NCI-H69 (cell line): ENCODE measurements at regions not wholly inside any gene's neighbourhood (a gene's known extent, or its start where the extent isn't known, plus 50 kb on each side); places are given as distances from the start of the nearest gene placed in this dataset.
"Not testable (repeated sequence)": the region's sequence is repeated elsewhere in the genome, so short reads cannot be mapped to it uniquely, and the experiment has no call there.

ENCODE experiments used
- DNase-seq: peaks from one replicate; lab custom pipeline; 2025; lab: John Stamatoyannopoulos, UW

DNA sequence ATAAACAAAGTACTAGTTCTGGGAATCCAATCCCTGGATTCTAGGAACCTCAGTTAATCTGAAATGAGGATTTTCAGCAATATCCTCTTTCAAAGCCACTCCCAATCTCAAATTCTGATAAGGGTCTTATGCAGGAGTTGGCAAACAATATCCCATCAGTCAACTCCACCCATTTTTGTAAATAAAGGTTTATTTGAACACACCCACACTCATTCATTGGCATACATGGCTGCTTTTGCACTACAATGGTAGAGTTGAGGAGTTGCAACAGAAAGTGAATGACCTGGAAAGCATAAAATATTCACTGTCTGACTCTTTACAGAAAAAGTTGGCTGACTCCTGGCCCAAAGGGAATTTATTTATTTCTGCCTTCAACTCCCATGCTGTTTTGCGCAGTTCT is 157.7 kb upstream of the CDH11 start:
- DNase-seq, result no peak

DNA sequence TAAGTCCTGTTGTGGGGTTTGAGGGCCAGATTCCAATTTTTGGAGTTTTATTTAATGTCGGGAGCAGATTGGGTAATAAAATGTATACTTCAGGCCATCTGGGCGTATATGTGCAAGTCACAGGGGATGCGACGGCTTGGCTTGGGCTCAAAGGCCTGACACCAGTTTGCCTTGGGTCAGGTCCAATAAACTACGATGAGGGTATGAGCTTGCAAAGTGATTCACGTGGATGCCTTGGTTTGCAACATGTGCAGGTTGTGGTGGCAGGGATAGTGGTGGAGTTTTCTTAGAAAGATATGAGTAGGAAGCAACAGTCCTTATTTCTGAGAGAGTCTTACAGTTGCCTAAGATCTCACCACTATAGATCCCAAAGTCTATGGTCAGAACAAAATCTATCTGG is 157.0 kb upstream of the CDH11 start:
- DNase-seq, result no peak

DNA sequence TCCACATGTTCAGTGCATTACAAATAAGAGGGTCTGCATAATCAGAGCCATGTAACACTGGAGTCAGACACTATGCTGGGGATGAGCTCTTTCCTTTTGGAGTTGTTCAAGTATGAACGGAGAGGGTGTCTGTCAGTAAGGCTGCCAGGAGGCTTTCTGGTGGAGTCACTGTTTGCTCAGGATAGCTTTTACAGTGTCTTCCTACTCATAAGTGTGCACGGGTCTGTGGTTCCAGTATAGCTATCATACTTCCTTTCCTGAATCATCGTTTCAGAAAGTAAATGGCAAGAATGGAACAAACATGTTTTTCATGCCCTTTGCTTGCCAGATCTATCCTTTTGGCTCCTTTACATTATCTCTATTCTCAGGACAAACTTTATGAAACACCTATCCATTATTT is 152.7 kb upstream of the CDH11 start:
- no peak for DNase-seq

DNA sequence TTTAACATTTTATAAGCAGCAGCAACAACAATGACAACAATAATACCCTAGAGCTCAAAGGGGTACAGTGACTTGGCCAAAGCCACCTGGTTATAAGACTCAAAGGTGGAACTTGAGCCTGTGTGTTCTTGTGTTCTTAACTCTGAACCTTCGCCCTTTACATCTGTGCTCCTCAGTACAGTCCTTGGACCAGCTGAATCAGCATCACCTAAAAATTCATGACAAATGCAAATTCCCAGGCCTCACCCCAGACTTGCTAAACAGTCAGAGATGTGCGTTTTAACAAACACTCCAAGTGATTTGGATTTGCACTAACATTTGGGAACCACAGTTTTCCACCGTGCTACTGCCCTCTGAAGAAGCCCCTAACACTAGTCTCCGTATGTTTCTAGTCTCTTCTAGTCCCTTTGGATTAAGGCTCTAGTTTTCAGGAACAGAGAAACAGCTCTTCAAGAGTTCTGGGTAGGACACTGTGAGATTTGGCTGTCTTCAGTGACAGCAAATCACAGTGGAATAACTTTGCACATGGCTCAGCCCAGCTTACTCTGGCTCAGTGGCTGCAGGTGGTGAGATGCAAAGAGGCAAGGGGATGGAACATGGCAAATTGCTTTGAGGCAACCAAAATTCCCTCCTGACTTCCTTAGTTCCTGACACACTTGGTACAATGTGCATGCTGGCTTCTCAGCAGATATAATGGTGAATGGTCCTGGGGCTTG is 151.0 kb upstream of the CDH11 start:
- DNase-seq, result no peak

DNA sequence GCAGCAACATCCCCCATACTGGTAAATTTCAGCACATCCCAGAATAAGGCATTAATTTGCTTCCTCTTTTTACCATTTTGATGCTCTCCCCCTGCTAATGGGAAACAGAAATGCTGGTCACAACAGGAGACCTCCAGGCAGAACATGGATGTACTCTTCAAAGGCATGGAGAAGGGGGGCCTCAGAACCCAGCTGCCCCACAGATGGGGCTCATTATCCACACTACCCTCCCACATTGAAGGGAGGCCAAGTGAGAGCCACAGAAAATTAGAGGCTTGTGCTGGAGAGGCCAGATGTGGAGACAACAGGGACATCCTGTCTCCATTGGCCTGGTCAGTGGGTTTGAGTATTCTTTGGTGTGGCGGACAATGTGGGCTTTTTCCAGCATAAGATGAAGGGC is 150.1 kb upstream of the CDH11 start:
- no peak for DNase-seq

DNA sequence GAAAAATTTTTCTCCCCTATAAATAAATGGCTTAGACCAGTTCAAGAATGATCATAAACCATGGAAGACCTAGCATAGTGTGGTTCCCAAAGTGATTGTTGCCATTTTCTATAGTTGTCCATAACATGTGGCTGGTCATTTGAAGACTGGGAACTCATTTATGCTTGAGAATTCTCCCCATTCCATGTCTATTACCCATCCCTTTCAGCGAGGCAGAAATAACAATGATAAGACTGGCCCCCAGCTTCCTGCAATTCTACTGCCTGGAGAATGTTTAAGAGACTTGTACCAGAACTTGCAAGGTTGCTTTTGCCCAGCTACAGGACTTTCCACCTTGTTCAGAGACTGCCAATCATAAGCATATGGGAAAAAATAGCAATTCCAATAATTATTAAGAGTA is 146.5 kb upstream of the CDH11 start:
- DNase-seq, result no peak

DNA sequence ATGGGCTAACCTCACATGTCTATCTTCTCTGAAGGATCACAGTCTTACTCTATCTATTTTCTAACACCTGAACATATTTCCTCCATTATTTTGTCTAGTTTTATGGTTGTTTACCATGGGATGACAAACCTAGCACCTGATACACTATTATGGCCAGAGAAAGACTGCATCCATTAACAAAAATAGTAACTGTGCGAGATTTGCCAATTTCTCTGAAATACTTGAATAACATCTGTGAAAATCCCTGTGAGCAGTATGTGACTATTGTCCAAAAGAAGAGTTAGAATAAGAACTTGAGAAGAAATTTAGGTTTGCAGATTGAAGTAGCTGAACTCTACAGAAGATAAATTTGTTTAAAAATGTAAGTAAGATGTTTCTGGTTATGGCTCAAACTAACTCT is 142.0 kb upstream of the CDH11 start:
- no peak for DNase-seq

DNA sequence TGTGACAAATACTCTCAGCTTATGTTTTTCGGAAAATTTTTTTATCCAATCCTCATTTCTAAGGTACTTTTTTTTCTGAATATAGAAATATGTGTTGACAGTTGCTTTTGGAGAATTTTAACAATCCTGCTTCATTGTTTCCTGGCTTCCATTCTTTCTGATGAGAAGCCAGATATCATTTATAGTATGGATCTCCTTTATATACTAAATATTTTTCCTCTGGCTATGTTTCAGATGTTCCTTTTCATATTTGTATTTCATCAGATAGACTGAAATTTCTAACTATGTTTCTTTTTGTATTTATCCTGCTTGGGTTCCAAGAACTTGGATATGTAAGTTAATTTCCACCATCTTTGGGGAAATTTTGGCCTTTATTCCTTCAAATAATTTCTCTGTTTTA is 138.9 kb upstream of the CDH11 start:
- DNase-seq, result no peak

DNA sequence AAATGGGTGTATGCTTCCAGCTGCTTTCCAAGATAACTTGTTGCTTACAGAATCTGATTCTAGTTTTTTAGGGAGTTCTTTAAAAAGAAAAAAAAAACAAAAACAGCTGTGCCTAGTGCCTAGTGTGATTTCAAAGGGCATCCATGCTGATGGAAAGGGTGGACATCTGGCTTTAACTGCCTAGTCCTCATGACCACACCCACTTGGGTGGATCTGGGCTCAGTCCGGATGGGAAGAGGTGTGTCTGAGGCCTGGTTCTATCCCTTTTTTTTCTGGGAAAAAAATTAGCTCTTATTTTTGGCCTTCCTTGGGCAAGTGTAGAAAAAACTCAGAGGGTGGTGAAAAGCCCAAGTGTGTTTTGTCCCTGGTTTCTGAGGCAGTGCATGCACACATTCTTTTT is 132.3 kb upstream of the CDH11 start:
- no peak for DNase-seq

DNA sequence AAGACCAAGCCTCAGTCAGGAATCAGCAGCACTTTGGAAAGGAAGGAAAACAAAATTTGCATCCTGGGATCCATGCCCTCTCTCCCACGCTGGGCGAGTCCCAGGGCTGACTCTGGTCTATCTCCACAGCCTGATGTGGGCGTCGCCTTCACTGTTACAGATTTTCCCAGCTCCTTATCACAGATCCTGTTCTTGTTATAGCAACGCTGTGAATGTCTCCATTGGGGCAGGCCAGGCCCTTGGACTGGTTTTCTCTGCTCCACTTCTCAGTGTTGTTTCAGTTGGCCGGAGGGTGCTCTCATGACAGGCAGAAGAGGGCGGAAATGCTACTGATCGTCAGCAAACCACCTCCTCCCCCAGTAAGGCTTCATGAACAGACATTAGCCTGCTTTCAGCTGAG is 127.9 kb upstream of the CDH11 start:
- DNase-seq, result no peak

DNA sequence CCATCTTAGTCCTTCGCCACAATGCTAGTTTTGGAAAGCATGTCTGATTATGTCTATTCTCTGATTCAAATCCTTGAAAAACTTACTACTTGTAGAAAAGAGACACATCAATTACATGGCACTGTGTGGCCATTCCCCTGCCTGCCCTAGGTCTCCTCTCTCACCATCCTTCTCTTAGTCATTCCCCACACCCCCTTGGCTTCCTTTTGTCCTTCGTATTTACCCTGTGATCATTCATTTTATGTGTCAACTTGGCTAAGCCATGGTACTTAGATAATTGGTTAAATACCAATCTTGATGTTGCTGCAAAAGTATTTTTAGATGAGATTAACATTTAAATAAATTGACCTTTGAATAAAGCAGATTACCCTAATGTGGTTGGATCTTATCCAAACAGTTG is 122.9 kb upstream of the CDH11 start:
- DNase-seq, result no peak

DNA sequence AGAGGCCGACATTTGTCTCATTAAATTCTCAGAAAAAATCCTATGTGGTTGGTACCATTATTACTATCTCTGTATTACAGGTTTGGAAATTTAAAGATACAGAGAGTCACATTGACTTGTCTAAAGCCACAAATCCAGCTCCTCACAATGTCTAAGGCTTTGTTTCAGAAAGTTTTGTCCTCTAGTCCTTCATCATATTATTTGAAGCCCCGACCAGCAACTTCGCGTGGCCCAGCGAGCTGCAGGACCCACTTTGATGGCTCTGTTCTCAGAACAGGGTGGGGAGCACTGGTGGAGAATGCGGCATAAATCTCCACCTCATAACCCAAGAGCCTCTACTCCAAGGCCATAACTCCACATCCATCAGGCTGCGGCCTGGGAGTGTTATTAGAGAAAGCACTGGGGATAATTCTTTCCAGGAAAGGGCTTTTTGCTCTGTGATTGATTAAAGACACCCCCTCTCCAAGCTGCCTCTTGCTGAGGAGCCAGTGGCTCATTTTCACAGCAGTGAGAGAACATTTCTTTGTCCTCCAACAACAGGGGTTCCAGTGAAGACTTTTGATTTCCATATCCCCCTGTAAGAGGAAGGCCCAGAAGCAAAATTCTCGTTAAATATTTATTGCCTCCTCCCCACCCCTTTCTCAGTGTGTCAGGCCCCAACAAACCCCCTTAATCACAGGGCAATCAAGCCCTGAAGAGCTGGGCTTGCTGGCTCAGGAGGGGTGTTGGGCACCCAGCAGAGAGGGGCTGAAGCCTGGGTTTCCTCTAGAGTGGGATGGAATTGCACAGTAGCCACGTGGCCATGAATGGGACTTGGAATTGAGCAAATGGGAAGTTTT is 113.7 kb upstream of the CDH11 start:
- no peak for DNase-seq

DNA sequence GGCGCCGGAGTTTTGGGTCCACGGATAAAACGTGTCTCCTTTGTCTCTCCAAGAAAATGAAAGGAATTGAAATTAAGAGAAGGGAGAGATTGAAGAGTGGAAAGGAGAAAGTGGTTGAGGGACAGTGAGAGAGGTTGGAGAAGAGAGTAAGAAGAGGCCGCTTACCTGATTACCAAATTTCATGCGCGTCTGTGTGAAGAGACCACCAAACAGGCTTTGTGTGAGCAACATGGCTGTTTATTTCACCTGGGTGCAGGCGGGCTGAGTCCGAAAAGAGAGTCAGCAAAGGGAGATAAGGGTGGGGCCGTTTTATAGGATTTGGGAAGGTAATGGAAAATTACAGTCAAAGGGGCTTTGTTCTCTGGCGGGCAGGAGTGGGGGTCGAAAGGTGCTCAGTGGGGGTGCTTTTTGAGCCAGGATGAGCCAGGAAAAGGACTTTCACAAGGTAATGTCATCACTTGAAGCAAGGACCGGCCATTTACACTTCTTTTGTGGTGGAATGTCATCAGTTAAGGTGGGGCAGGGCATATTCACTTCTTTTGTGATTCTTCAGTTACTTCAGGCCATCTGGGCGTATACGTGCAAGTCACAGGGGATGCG is 113.0 kb upstream of the CDH11 start:
- not testable (repeated sequence) for DNase-seq

DNA sequence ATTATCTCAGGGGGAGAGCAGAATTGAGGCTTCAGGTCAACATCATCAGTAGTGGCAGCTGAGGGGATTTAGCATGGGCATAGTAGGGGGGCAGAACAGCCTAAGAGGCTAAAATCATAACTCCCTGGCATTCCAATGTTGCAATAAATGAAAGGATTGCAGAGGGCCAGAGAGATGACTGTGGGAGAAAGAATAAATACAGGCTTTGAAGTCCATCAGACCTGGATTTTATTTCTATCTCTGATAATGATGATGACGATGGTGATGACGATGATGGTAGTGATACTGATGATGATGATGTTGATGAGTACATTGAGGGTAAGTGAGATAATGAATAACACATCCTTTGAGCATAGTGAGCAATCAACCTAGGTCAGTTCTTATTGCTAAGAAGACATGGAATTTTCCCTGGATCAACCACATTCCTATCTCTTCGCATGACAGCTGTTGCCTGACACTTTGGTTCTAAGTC is 107.4 kb upstream of the CDH11 start:
- DNase-seq, result no peak

DNA sequence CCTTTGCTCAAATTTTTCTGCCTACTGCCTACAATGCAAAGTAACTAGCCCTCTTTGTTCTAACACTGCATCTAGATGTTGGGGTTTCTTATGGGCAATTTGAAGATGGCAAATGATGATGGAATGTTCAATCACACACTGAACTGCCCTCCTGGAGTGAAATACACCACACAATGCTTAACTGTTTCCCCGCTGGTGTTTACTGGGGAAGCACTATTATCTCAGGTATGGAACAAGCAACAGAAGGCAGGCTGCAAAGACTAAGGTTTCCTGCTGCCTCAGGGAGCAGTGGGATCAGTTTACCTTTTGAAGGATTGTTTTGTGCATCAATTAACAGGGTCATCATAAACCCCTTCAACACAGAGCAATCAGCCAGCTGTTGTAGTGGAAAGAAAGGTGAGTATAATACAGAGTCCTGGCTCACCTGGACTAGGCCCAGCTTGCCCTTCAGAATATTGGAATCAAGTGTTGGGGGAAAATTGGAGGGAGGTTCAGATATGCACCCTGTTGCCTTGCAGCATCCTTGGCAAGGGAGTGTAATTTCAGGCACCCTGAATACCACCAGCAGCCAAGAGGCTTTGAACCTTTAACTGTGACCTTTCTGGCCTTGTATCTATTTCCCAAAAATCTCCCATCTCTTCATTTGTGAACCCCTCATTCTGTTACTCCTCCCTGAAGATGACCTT is 105.4 kb upstream of the CDH11 start:
- DNase-seq, result no peak

DNA sequence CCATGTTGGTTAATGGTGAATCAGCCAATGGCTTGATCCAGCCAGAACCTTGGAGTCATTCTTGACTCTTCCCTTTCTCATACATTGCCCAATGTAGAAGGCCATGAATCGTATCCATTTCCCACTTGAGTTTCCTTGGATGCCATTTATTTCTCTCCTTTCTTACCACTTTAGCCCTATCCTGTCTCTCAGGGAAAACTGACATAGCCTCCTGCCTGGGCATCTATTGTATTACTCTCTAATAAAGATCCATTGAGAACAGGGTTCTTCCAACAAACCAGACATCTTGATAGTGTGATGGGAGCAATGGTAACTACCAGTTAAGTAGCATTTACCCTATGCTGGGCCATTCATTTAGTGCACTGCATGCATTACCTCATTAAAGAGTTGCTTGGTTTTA is 104.2 kb upstream of the CDH11 start:
- DNase-seq, result no peak

DNA sequence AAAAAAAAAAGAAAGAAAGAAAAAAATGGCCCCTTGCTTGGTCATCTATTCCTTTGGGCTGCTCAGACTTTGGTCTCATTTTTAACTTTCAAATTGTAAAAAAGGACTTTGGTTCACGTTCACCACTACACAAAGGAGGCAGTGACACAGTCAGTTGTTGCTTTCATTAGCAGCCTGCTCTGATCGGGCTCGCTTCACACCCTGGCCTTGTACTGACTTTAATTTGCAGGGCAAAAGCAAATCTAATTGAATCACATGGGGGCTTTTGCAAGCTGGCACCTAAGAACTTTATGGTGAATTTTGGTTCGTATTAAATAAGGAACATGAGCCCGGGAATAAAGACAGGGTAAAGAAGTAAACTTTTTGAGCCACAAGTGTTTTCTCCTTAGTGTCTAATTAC is 103.6 kb upstream of the CDH11 start:
- no peak for DNase-seq

DNA sequence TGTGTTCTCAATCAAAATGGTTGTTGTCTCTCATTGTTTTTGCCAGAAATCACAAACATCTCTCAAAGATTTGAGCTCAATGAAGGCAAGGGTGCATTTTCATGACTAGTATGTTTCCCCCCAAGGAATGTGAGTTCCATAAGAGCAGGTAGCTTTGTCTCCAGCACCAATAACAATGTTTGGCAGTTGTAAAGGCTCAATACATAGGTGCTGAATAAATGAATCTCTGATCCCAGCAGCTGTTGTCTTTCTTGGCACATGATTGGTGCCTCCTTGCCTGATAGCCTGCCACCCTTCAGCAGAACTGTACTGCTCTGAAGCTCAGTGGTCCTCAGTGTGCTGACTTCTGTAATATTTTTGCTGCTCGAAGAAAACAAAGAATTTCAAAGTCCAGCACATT is 103.1 kb upstream of the CDH11 start:
- no peak for DNase-seq

DNA sequence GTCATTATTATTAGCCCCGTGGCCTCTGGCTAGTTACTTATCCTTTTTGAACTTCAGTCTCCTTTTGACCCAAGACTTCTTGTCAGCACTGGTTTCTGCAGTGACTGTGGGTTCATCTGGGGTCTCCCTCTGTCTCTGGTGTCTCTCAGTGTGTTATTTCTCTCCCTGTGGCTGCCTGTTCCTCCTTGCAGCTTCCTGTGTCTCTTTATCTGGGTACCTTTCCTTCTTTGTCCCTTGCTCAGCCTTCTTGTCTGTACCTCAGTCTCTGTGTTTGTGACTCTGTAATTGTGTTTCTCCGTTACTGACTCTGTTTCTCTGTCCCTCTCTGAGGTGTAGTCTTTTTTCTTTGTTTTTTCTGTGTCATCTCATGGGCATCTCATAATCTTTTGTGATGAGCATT is 102.6 kb upstream of the CDH11 start:
- DNase-seq, result no peak

DNA sequence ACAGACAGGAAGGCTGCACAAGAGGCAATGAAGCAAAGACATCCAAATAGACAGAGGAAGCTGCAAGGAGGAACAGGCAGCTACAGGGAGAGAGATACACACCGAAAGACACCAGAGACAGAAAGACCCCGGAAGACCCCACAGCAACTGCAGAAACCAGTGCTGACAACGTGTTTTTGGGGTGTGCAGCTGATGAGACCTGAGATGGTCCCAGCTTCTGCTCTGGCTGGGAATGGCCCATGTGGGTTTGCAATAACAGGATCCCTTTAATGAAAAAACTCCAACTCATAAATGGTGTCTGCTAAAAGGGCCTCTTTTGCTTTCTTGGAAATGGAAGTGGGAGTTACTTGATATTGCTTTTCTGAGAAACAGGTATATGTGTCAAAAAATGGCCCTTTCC is 101.5 kb upstream of the CDH11 start:
- no peak for DNase-seq

DNA sequence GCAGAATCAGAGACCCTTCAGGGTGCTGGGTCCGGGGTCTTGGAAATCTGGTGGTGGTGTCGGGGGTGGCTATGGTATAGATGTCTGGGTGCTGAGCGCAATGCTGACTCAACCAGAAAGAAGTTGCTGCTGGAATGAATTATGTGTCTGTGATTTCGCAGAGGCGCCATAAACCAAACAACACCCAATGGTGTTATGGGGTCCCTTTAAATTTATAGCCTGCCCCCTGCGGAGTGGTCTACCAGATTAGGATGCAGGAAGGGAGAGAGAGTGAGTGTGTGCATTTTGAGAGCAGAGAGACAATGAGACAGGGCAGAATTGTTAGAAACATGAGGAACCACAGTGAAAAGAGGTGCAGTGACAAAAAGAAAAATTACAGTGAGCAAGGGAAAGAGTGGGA is 100.7 kb upstream of the CDH11 start:
- DNase-seq, result no peak

DNA sequence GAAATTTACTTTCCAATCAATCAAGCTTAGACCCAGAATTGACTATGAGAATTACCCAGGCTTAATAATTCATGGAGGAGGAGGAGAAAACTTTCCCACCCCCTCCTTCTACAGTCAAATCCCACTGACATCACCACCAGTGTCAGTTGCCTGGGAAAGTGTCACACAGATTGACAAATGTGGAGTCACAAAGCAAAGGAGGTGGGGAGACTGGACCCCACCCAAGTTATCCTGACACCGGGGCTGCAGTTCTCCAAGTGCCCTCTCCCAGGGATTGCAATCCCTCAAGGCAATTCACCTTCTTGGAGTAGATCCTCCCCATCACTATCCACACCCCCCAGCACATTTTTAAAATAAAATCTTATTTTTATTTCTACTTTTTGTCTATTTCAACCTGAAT is 100.2 kb upstream of the CDH11 start:
- no peak for DNase-seq

DNA sequence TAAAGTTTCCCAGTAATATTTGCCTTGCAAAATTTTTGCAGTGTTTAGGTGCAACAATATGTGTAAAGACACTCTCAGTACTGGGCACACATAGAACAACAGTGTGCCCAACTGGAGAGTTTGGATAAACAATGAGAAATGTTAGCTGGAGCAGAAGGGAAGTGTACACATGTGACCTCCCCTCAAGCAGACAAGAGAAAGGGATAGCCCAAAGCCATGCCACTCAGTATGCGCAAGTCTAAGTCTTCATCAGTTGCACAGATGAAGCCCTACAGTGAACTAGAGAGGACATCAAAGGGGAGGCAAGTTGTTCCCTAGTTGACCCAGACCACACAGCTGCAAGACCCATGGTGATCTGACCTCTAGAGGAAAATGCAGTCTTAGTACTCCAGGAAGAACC is 97.9 kb upstream of the CDH11 start:
- DNase-seq, result no peak
